HepG2 (cell line): ENCODE measurements at regions not wholly inside any gene's neighbourhood (a gene's known extent, or its start where the extent isn't known, plus 50 kb on each side); places are given as distances from the start of the nearest gene placed in this dataset.
A peak's percentile ranks its signal among the peaks of the same experiment; 100 is the strongest.

Source experiments
- ATAC-seq: fragments of 200-7000 bp; cut with Tn5 transposase; 3 replicates; pipeline ENCODE4 v1.9.1; 2020; ENCODE audit warnings: mild to moderate bottlenecking, moderate library complexity
- BruUV-seq: library from RNA; stranded (reverse); fragments of 400-500 nt; replicated peaks from 2 replicates; lab custom pipeline; 2021; lab: Mats Ljungman, UMichigan
- CTCF ChIA-PET: fragments of 300-600 bp; formaldehyde crosslinking; extraction: SDS; loops from one replicate; lab custom pipeline; 2021; ENCODE audit warnings: low total read pairs, inconsistent platforms, low intra/inter-chr PET ratio; lab: Yijun Ruan, JAX
- POLR2A ChIA-PET: fragments of 350-600 bp; sonication (Branson Sonifier 250); formaldehyde crosslinking; loops from one replicate; lab custom pipeline; 2020; ENCODE audit warnings: antibody characterized with exemption, inconsistent platforms; lab: Yijun Ruan, JAX
- DNase-seq: peaks from one replicate; pipeline ENCODE4 v3.0.0-alpha.2; 2015; ENCODE audit warnings: low spot score
- FAIRE-seq: peaks from 3 replicates; lab custom pipeline; 2011; peaks lifted over from hg19 to GRCh38; lab: Jason Lieb, UNC
- H2AFZ ChIP-seq: one replicate; pipeline ENCODE4 v1.6.1; 2011; ENCODE audit warnings: low read length, inconsistent platforms
- H3K27ac ChIP-seq: fragments of 300-600 bp; 3 replicates; pipeline ENCODE4 v1.8.0; 2011; ENCODE audit warnings: mixed run types, mild to moderate bottlenecking, mixed read lengths, low read length, inconsistent platforms; ENCODE audit not compliant: insufficient read depth; ENCODE audit errors: extremely low read length
- H3K27me3 ChIP-seq, 2 experiments: fragments of 200-600 bp in 1 of 2; 2 replicates in 1 of 2; 3 replicates in 1 of 2; pipeline versions ENCODE4 v1.6.0 to v1.8.0; 2011; ENCODE audit warnings: low read length in 2 of 2, mild to moderate bottlenecking in 2 of 2, moderate library complexity in 2 of 2, inconsistent platforms in 1 of 2; ENCODE audit not compliant: insufficient read depth in 2 of 2, control insufficient read depth in 1 of 2
- H3K36me3 ChIP-seq, 2 experiments: fragments of 200-600 bp in 1 of 2; replicated peaks in 1 of 2; 2 replicates in 1 of 2; 3 replicates in 1 of 2; pipeline versions ENCODE4 v1.5.1 to v1.8.0; 2011; ENCODE audit warnings: low read length in 2 of 2, inconsistent platforms in 1 of 2; ENCODE audit not compliant: insufficient read depth in 2 of 2, control insufficient read depth in 1 of 2
- H3K4me1 ChIP-seq: 2 replicates; pipeline ENCODE4 v1.5.1; 2012; ENCODE audit warnings: low read length, inconsistent platforms; ENCODE audit not compliant: insufficient read depth
- H3K4me2 ChIP-seq: 2 replicates; pipeline ENCODE4 v1.6.0; 2011; ENCODE audit warnings: low read depth, low read length, inconsistent platforms
- H3K4me3 ChIP-seq, 3 experiments: fragments of 200-600 bp in 1 of 3; sonication (generic), shearing (Covaris generic) in 1 of 3; replicated peaks in 1 of 3; 2 replicates each; pipeline ENCODE4 v1.5.1; 2011 to 2016; ENCODE audit warnings: low read length in 3 of 3, inconsistent platforms in 2 of 3, low read depth in 2 of 3, mild to moderate bottlenecking in 2 of 3, control low read depth in 1 of 3, mixed read lengths in 1 of 3; ENCODE audit not compliant: insufficient read depth in 1 of 3
- H3K79me2 ChIP-seq: one replicate; pipeline ENCODE4 v1.6.1; 2011; ENCODE audit warnings: low read length, inconsistent platforms; ENCODE audit not compliant: insufficient read depth
- H3K9ac ChIP-seq: 2 replicates; pipeline ENCODE4 v1.6.0; 2011; ENCODE audit warnings: mild to moderate bottlenecking, low read depth, low read length, inconsistent platforms; ENCODE audit not compliant: insufficient read depth
- H3K9me3 ChIP-seq: 2 replicates; pipeline ENCODE4 v1.5.1; 2012; ENCODE audit warnings: mild to moderate bottlenecking, low read length
- H4K20me1 ChIP-seq: 2 replicates; pipeline ENCODE4 v1.6.0; 2011; ENCODE audit warnings: inconsistent platforms, mild to moderate bottlenecking, low read length, moderate library complexity; ENCODE audit not compliant: insufficient read depth
- ATF7 ChIP-seq, 2 experiments: fragments of 450-650 bp in 1 of 2; sonication (generic) in 1 of 2; formaldehyde crosslinking in 1 of 2; IDR thresholded peaks; 2 replicates each; pipeline versions ENCODE4 v1.4.0 to v1.6.1; 2016 to 2020; ENCODE audit warnings: antibody characterized with exemption in 1 of 2, mild to moderate bottlenecking in 1 of 2, missing genetic modification reagents in 1 of 2
- BRD4 ChIP-seq: sonication (generic); formaldehyde crosslinking; IDR thresholded peaks from 2 replicates; pipeline ENCODE4 v1.4.0; 2020; ENCODE audit warnings: missing genetic modification reagents
- GABPB1 ChIP-seq: IDR thresholded peaks from 2 replicates; pipeline ENCODE4 v1.6.1; 2016; ENCODE audit warnings: mild to moderate bottlenecking, missing genetic modification reagents, moderate library complexity, missing compliant biosample characterization
- HES4 ChIP-seq: sonication (generic); formaldehyde crosslinking; IDR thresholded peaks from 2 replicates; pipeline ENCODE4 v1.9.0; 2021; ENCODE audit warnings: mild to moderate bottlenecking, missing genetic modification reagents, borderline replicate concordance
- KLF12 ChIP-seq: sonication (generic); formaldehyde crosslinking; IDR thresholded peaks from 2 replicates; pipeline ENCODE4 v1.4.0; 2020; ENCODE audit warnings: missing genetic modification reagents, borderline replicate concordance
- MAFF ChIP-seq: IDR thresholded peaks from 2 replicates; pipeline ENCODE4 v1.6.1; 2011; ENCODE audit warnings: low read depth, low read length, improper control_type of control experiment
- MAFK ChIP-seq, 2 experiments: IDR thresholded peaks in 1 of 2; conservative IDR thresholded peaks in 1 of 2; 2 replicates each; pipeline ENCODE4 v1.6.1; 2011; ENCODE audit warnings: improper control_type of control experiment in 2 of 2, low read length in 2 of 2
- PTBP1 ChIP-seq: fragments of 200-400 bp; formaldehyde crosslinking; IDR thresholded peaks from 2 replicates; pipeline ENCODE4 v1.6.1; 2018; ENCODE audit warnings: low read length, low read depth; ENCODE audit not compliant: poor library complexity, severe bottlenecking
- RORA ChIP-seq: sonication (generic); formaldehyde crosslinking; IDR thresholded peaks from 2 replicates; pipeline ENCODE4 v1.5.0; 2020; ENCODE audit warnings: mild to moderate bottlenecking, missing genetic modification reagents, moderate library complexity
- SP4 ChIP-seq: sonication (generic); formaldehyde crosslinking; IDR thresholded peaks from 2 replicates; pipeline ENCODE4 v1.8.1; 2023; ENCODE audit warnings: mild to moderate bottlenecking, missing genetic modification reagents
- ZNF326 ChIP-seq: sonication (generic); formaldehyde crosslinking; IDR thresholded peaks from 2 replicates; pipeline ENCODE4 v1.4.0; 2020; ENCODE audit warnings: missing genetic modification reagents, borderline replicate concordance
- ZNF530 ChIP-seq: sonication (generic); formaldehyde crosslinking; IDR thresholded peaks from 2 replicates; pipeline ENCODE4 v1.5.0; 2020; ENCODE audit warnings: low read depth, mild to moderate bottlenecking, missing genetic modification reagents
- WGBS: methylation state at CpG from one replicate; pipeline ENCODE4 v1.1.6; 2017; ENCODE audit warnings: low lambda C conversion rate; 5-methylcytosine and 5-hydroxymethylcytosine counted together
- in situ Hi-C: cut with HindIII; loops from 2 replicates; pipeline ENCODE4 v1.10.0; 2017; ENCODE audit warnings: low pct_unique_long_range_greater_than_20kb; ENCODE audit not compliant: extremely low pct_ligation_motif_present
- intact Hi-C: fragments of 100-400 bp; cut with micrococcal nuclease; formaldehyde crosslinking; loops from one replicate; pipeline ENCODE4 v1.10.0; 2022; ENCODE audit not compliant: unreplicated experiment
- TF ChIP-seq, protein P1 (sequence below): sonication (generic); formaldehyde crosslinking; IDR thresholded peaks from 2 replicates; pipeline ENCODE4 v1.4.0; 2020; ENCODE audit warnings: missing genetic modification reagents
- TF ChIP-seq, protein P2 (sequence below): IDR thresholded peaks from 2 replicates; pipeline ENCODE4 v1.6.1; 2012; ENCODE audit warnings: low read length, improper control_type of control experiment
- TF ChIP-seq, protein P3 (sequence below): sonication (generic); formaldehyde crosslinking; IDR thresholded peaks from 2 replicates; pipeline ENCODE4 v1.5.0; 2020; ENCODE audit warnings: missing genetic modification reagents

DNA sequence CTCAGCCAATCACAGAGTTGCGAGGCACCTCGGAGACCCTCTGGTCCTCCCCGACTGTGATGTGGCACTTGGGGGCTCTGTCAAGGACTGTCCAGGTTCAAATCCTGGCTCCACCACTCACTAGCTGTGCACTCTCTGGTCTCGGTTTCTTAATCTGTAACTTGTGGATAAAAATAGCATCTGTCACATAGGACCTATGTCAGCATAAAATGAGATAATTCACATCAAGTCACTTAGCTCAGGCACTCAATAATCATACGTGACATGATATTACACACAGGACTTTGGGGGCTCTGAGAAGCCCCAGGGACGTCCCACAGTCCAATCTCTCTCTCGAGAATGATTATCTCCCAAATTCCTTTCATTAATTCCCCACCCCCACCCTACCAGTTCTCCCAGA is 166.4 kb downstream of the COPRS start:
- H3K27me3 ChIP-seq, result peaks cover 0 to 5% of the 10 kb centered on the region in 2 experiments; a peak in 1 of 5 replicates
- TF ChIP-seq, protein P1, sequence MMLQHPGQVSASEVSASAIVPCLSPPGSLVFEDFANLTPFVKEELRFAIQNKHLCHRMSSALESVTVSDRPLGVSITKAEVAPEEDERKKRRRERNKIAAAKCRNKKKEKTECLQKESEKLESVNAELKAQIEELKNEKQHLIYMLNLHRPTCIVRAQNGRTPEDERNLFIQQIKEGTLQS (CRISPR knock-in tag), result no peak
- TF ChIP-seq MAFF (peak; percentile 61; the same call in 1 of the 2 replicates), ATF7 (IDR thresholded peaks at IDR 0.05) (no peak), ATF7 (CRISPR knock-in tag; IDR thresholded peaks at IDR 0.05) (no peak), MAFK (conservative IDR thresholded peaks at IDR 0.05 in 1 of 2, IDR thresholded peaks at IDR 0.05 in 1 of 2; ENCODE audit: low read length in 2 of 2) (peak; percentile 71 to 76)
- BruUV-seq, result no TSS peak
- 51% methylated on average over 7 of the region's 7 CpGs for WGBS
- no peak overlapping the region for H3K4me3 ChIP-seq
- intact Hi-C loops, result no loop called here
- H4K20me1 ChIP-seq, result no peaks in the 10 kb centered on the region
- no peaks in the 10 kb centered on the region for H3K79me2 ChIP-seq
- H3K4me2 ChIP-seq, result no peak overlapping the region
- DNase-seq, result no peak
- H2AFZ ChIP-seq, result no peak overlapping the region
- H3K9me3 ChIP-seq, result no peaks in the 10 kb centered on the region
- no peak for FAIRE-seq
- ChIA-PET CTCF (no interaction called here), POLR2A (no interaction called here)
- peaks cover 17% of the 10 kb centered on the region for H3K4me1 ChIP-seq
- H3K36me3 ChIP-seq, result no peaks in the 10 kb centered on the region
- in situ Hi-C loops, result no loop called here
- H3K27ac ChIP-seq, result no peak overlapping the region
- no peak overlapping the region for H3K9ac ChIP-seq
- ATAC-seq, result no peak

DNA sequence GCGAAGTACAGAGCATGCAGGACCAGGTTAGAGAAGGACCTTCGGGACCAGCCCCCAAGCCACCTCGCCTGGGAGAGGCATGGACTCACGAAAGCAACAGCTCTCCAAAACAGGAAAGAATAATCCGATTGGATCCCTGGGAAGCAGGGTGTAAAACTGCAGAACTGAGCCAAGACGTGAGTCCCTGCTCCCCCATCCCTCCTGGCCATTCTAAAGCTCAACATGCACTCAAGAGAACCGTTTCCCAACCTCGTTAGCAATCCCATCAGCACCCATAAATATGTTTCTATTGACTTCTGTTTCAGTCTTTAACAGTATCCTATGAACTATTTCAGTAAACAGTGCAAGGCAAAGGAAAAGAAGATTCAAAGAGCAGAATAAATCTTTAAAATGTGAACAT is 167.0 kb downstream of the COPRS start:
- ChIA-PET CTCF (no interaction called here), POLR2A (no interaction called here)
- peaks cover 16% of the 10 kb centered on the region for H3K4me1 ChIP-seq
- H3K9me3 ChIP-seq, result no peaks in the 10 kb centered on the region
- H3K79me2 ChIP-seq, result no peaks in the 10 kb centered on the region
- no peak overlapping the region for H3K9ac ChIP-seq
- H2AFZ ChIP-seq, result no peak overlapping the region
- no TSS peak for BruUV-seq
- H4K20me1 ChIP-seq, result no peaks in the 10 kb centered on the region
- no peak overlapping the region for H3K4me3 ChIP-seq
- no peaks in the 10 kb centered on the region for H3K36me3 ChIP-seq
- DNase-seq (no peak), ATAC-seq (no peak), FAIRE-seq (no peak)
- peaks cover 0 to 3% of the 10 kb centered on the region in 2 experiments; a peak in 1 of 5 replicates for H3K27me3 ChIP-seq
- H3K4me2 ChIP-seq, result peak overlapping the region; percentile 12; the same call in 1 of the 2 replicates
- no peak overlapping the region for H3K27ac ChIP-seq
- intact Hi-C loops (no loop called here), in situ Hi-C loops (no loop called here)
- WGBS, result 10% methylated on average over 8 of the region's 8 CpGs
- TF ChIP-seq, protein P2, sequence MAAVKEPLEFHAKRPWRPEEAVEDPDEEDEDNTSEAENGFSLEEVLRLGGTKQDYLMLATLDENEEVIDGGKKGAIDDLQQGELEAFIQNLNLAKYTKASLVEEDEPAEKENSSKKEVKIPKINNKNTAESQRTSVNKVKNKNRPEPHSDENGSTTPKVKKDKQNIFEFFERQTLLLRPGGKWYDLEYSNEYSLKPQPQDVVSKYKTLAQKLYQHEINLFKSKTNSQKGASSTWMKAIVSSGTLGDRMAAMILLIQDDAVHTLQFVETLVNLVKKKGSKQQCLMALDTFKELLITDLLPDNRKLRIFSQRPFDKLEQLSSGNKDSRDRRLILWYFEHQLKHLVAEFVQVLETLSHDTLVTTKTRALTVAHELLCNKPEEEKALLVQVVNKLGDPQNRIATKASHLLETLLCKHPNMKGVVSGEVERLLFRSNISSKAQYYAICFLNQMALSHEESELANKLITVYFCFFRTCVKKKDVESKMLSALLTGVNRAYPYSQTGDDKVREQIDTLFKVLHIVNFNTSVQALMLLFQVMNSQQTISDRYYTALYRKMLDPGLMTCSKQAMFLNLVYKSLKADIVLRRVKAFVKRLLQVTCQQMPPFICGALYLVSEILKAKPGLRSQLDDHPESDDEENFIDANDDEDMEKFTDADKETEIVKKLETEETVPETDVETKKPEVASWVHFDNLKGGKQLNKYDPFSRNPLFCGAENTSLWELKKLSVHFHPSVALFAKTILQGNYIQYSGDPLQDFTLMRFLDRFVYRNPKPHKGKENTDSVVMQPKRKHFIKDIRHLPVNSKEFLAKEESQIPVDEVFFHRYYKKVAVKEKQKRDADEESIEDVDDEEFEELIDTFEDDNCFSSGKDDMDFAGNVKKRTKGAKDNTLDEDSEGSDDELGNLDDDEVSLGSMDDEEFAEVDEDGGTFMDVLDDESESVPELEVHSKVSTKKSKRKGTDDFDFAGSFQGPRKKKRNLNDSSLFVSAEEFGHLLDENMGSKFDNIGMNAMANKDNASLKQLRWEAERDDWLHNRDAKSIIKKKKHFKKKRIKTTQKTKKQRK, result no peak
- TF ChIP-seq BRD4 (CRISPR knock-in tag) (no peak), PTBP1 (no peak), ZNF326 (CRISPR knock-in tag) (no peak), KLF12 (CRISPR knock-in tag) (no peak), SP4 (CRISPR knock-in tag) (no peak), HES4 (CRISPR knock-in tag) (no peak), RORA (no peak), ZNF530 (no peak), GABPB1 (no peak)
- TF ChIP-seq, protein P3, sequence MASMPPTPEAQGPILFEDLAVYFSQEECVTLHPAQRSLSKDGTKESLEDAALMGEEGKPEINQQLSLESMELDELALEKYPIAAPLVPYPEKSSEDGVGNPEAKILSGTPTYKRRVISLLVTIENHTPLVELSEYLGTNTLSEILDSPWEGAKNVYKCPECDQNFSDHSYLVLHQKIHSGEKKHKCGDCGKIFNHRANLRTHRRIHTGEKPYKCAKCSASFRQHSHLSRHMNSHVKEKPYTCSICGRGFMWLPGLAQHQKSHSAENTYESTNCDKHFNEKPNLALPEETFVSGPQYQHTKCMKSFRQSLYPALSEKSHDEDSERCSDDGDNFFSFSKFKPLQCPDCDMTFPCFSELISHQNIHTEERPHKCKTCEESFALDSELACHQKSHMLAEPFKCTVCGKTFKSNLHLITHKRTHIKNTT (CRISPR knock-in tag), result no peak
